Nephron (organoid): ENCODE measurements at regions not wholly inside any gene's neighbourhood (a gene's known extent, or its start where the extent isn't known, plus 50 kb on each side); places are given as distances from the start of the nearest gene placed in this dataset.
"Not testable (repeated sequence)": the region's sequence is repeated elsewhere in the genome, so short reads cannot be mapped to it uniquely, and the experiment has no call there.

Source experiments
- H3K27ac Mint-ChIP-seq, 3 experiments: 2 replicates each; pipeline ENCODE4 v1.8.0; 2020; ENCODE audit warnings: mixed read lengths in 3 of 3, mild to moderate bottlenecking in 2 of 3, moderate library complexity in 1 of 3
- H3K27me3 Mint-ChIP-seq: 2 replicates; pipeline ENCODE4 v1.8.0; 2021; ENCODE audit warnings: low read depth, mild to moderate bottlenecking, moderate library complexity, mixed read lengths
- H3K36me3 Mint-ChIP-seq: 2 replicates; pipeline ENCODE4 v1.8.0; 2020; ENCODE audit warnings: low read depth, mixed read lengths
- H3K4me1 Mint-ChIP-seq: 2 replicates; pipeline ENCODE4 v1.8.0; 2020; ENCODE audit warnings: mixed read lengths
- H3K4me3 Mint-ChIP-seq, 3 experiments: 2 replicates each; pipeline ENCODE4 v1.8.0; 2020; ENCODE audit warnings: mild to moderate bottlenecking in 3 of 3, mixed read lengths in 3 of 3, moderate library complexity in 2 of 3
- H3K9me3 Mint-ChIP-seq: 2 replicates; pipeline ENCODE4 v1.8.0; 2020; ENCODE audit warnings: mixed read lengths
- CTCF ChIP-seq, 3 experiments: fragments of 200-600 bp; sonication (generic); IDR thresholded peaks; one replicate each; pipeline ENCODE4 v1.5.0; 2021; ENCODE audit warnings: antibody characterized with exemption in 3 of 3; ENCODE audit not compliant: unreplicated experiment in 3 of 3

DNA sequence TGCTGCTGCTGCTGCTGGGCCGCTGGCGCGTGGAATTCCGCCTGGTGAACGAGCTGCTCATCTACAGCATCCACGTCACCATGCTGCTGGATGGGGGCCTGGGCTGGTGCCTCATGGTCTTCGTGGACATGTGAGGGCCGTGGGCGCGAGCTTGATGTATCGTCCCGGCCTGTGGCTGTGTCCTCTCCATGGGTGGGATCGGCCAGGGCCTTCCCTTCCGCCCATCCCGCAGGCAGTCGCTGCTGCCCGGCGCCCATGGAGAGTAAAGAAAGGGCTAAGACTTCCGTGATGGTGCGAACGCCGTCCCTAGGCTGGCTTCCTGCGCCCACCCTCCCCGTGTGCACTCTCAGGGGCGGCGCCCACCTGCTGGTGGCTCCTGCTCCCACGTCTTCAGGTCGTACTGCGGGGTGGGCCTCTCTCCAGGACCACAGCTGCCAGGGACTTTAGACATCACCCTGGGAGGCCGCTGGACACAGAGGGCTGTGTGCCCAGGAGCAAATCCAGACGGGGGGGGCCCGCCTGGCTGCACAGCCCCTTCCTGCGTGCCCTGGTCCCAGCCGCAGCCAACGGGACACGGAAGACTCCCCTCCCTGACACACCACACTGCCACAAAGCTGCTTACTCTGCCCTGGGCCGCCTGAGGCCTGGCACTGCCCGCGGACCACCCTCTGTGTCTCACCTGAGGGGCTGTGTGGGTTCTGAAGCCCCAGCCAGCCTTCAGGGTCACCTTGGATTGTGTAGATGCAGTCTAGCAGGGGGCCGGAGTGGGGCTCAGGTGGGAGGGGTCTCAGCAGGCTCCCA, 167.5 kb downstream of the SEPTIN7 start:
- no peaks in the 10 kb centered on the region for H3K27me3 Mint-ChIP-seq
- H3K27ac Mint-ChIP-seq, result no peak overlapping the region
- H3K9me3 Mint-ChIP-seq, result no peaks in the 10 kb centered on the region
- H3K4me3 Mint-ChIP-seq, result no peak overlapping the region
- no peak for TF ChIP-seq CTCF (IDR thresholded peaks at IDR 0.05; ENCODE audit: unreplicated experiment in 3 of 3)
- H3K36me3 Mint-ChIP-seq, result no peaks in the 10 kb centered on the region
- peaks cover 7% of the 10 kb centered on the region for H3K4me1 Mint-ChIP-seq

- peaks cover 7% of the 10 kb centered on the region for H3K4me1 Mint-ChIP-seq
- TF ChIP-seq CTCF (IDR thresholded peaks at IDR 0.05; ENCODE audit: unreplicated experiment in 3 of 3), result no peak
- H3K27me3 Mint-ChIP-seq, result no peaks in the 10 kb centered on the region
Measured at GRCh38 chr7:35969066-35969465, 168.2 kb downstream of the SEPTIN7 start.

DNA sequence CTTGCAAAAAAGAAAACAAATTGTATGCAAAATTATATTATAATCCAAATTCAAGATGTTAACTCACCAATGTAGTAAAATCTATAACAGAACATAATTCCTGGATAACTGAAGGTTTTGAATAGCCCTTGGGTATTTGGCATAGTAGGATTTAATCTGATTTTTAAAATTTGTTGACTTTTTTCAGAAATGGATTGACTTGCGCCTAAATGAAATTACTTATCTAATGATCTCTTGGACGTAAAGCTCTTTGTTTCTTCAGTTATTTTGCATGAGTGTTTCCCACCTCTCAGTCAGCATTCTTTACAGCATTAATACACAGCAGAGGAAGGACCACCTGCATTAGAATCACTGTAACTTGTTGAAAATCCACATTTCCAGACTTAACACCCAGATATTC, 169.6 kb downstream of the SEPTIN7 start:
- H3K27me3 Mint-ChIP-seq, result no peaks in the 10 kb centered on the region
- H3K36me3 Mint-ChIP-seq, result no peaks in the 10 kb centered on the region
- no peak for TF ChIP-seq CTCF (IDR thresholded peaks at IDR 0.05; ENCODE audit: unreplicated experiment in 3 of 3)
- no peak overlapping the region for H3K4me3 Mint-ChIP-seq
- H3K27ac Mint-ChIP-seq, result no peak overlapping the region
- H3K4me1 Mint-ChIP-seq, result peaks cover 7% of the 10 kb centered on the region
- no peaks in the 10 kb centered on the region for H3K9me3 Mint-ChIP-seq

More at GRCh38 chr7:35969066-35969465, 168.2 kb downstream of the SEPTIN7 start:
- Mint-ChIP-seq H3K9me3 (no peaks in the 10 kb centered on the region), H3K27ac (peak overlapping the region in 2 of 3 experiments; percentile 51 to 60), H3K36me3 (no peaks in the 10 kb centered on the region), H3K4me3 (no peak overlapping the region)

- TF ChIP-seq CTCF (IDR thresholded peaks at IDR 0.05; ENCODE audit: unreplicated experiment in 3 of 3), result no peak
- Mint-ChIP-seq H3K9me3 (no peaks in the 10 kb centered on the region), H3K27ac (no peak overlapping the region), H3K36me3 (no peaks in the 10 kb centered on the region), H3K4me3 (no peak overlapping the region), H3K27me3 (no peaks in the 10 kb centered on the region), H3K4me1 (peaks cover 7% of the 10 kb centered on the region)
Measured at GRCh38 chr7:35971133-35971891, 170.5 kb downstream of the SEPTIN7 start.

DNA sequence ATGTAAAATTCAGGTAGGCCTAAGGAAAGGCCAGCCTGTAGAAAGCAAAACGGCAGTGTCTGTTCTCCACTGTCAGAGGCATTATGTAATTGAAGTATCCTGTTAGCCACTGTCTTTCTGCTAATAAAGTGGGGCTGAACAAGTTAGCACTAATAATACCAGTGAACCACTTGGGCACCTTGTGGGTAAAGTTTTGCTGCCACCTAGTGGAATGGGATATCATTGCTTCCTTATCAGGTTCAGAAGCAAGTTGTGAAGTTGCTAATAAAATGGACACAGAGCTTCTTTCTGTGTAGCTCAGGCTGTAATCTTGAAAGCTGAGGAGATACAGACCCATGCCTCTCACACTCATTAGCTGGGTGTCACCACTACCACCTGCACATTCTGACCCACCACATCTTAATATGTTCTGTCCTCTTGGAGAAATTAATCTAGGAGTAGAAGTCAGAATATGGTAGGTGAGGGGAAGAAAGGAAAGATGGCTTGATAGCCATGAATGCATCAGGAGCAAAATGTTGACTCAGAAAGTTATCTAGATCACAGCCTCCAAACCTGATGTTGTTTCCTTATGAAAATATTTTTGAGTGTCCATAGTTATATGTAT, 175.1 kb downstream of the SEPTIN7 start:
- H3K27ac Mint-ChIP-seq, result no peak overlapping the region
- peak; percentile 83 to 88 (median 87) for TF ChIP-seq CTCF (IDR thresholded peaks at IDR 0.05; ENCODE audit: unreplicated experiment in 3 of 3)
- no peaks in the 10 kb centered on the region for H3K4me1 Mint-ChIP-seq

DNA sequence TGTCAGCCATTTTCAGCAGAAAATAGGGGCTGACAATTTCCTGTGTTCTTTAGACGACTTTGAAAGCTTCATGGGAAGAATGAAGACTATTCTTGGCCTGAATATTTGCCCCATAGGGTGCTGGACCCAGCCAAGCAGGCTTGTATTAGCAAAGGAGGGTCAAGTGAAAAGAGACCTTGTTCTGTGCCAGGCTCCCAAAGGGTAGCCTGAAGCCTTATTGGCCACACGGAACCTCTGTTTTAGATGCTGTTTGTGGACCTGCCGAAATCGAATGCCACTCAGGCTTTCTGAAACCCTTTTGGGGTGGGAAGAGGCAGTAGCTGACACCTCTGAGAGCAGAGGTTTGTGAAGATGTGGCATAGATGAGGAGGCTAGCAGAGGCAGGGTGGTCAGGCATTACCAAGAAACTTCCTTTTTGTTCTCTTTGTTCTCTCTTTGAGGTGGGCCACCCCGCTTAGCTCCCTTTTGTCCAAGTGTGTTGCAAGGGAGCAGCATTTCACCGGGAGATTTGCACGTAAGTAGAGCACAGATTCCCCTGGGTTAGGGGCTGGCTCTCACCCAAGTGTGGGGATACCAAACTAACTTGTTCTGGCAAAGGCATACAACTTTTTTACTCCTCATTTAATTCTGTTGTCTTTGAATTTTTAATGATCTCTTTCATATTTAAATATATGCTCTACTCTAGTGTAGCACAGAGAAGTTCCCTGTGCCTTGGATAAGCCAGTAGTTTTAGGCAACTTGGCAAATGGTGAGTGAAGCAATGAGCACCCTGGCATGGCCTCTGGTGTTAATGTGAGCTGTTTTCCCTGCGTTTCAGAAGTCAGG, 174.0 kb upstream of the EEPD1 start:
- not testable (repeated sequence) for H3K27ac Mint-ChIP-seq, H3K4me3 Mint-ChIP-seq, H3K9me3 Mint-ChIP-seq, H3K27me3 Mint-ChIP-seq, H3K4me1 Mint-ChIP-seq, H3K36me3 Mint-ChIP-seq

More for the DNA sequence above, 175.1 kb downstream of the SEPTIN7 start:
- H3K27me3 Mint-ChIP-seq, result peaks cover 4% of the 10 kb centered on the region
- no peak overlapping the region for H3K4me3 Mint-ChIP-seq
- no peaks in the 10 kb centered on the region for H3K9me3 Mint-ChIP-seq
- H3K36me3 Mint-ChIP-seq, result no peaks in the 10 kb centered on the region
